ENCODE measurements at regions not wholly inside any gene's neighbourhood (a gene's known extent, or its start where the extent isn't known, plus 50 kb on each side); places are given as distances from the start of the nearest gene placed in this dataset.

GRCh38 chr11:15840966-15841365 is 515.4 kb downstream of the SOX6 start:
- Histone ChIP-seq H4K91ac (ENCODE audit: insufficient read length, low read depth, low read length) (no peak overlapping the region), H3K79me1 (ENCODE audit: insufficient read depth, low read depth, low read length, poor library complexity, severe bottlenecking) (no peaks in the 10 kb centered on the region), H2BK15ac (ENCODE audit: low read depth, low read length) (no peak overlapping the region), H3K4me2 (ENCODE audit: insufficient read depth, insufficient read length, low read length) (no peak overlapping the region), H3K56ac (ENCODE audit: insufficient read length, low read depth, low read length) (no peak overlapping the region), H3K9ac (ENCODE audit: extremely low read depth, insufficient read length, low read length) (no peak overlapping the region), H3K4ac (ENCODE audit: low read depth, low read length) (no peak overlapping the region), H3T11ph (ENCODE audit: low read length) (no peak overlapping the region), H3K27ac (ENCODE audit: insufficient read length, low read depth, low read length) (no peak overlapping the region), H2BK20ac (ENCODE audit: low read depth, low read length, poor library complexity, severe bottlenecking) (no peak overlapping the region), H3K18ac (ENCODE audit: insufficient read length, low read depth, low read length) (no peak overlapping the region), H4K5ac (ENCODE audit: insufficient read length, low read depth, low read length) (no peak overlapping the region), H3K4me1 (ENCODE audit: insufficient read depth, low read length) (no peaks in the 10 kb centered on the region; the same call in 1 of the 2 replicates), H3K23me2 (ENCODE audit: insufficient read length, low read depth, low read length, poor library complexity, severe bottlenecking) (no peaks in the 10 kb centered on the region), H2BK12ac (ENCODE audit: insufficient read length, low read depth, low read length) (no peak overlapping the region), H2AFZ (ENCODE audit: low read length) (no peak overlapping the region), H2BK120ac (ENCODE audit: low read depth, low read length, poor library complexity, severe bottlenecking) (no peak overlapping the region), H3K14ac (ENCODE audit: insufficient read depth, low read length) (no peak overlapping the region), H3K79me2 (ENCODE audit: insufficient read depth, low read length) (peaks cover 3% of the 10 kb centered on the region; the same call in 1 of the 2 replicates), H2AK5ac (ENCODE audit: insufficient read length, low read length) (no peak overlapping the region), H2BK5ac (ENCODE audit: insufficient read length, low read length) (no peak overlapping the region), H4K20me1 (ENCODE audit: control insufficient read depth, insufficient read depth, insufficient read length) (no peaks in the 10 kb centered on the region), H4K8ac (replicated peaks; ENCODE audit: insufficient read length, low read depth, low read length) (no peak overlapping the region), H3K9me3 (ENCODE audit: control insufficient read depth, low read depth, low read length) (no peaks in the 10 kb centered on the region), H3K23ac (ENCODE audit: insufficient read length, low read depth, low read length) (no peak overlapping the region), H3K27me3 (ENCODE audit: insufficient read depth, low read length) (no peaks in the 10 kb centered on the region)
- peaks cover 9% of the 10 kb centered on the region for H3K27me3 Mint-ChIP-seq (ENCODE audit: low read depth)
- no peak overlapping the region for H3K27ac Mint-ChIP-seq
- WGBS (ENCODE audit: extremely low coverage, insufficient read length, low lambda C conversion rate), result no CpG with 5 or more reads among the region's 2 CpGs
- no peak overlapping the region for H3K4me3 Mint-ChIP-seq
- TF ChIP-seq CTCF (conservative IDR thresholded peaks at IDR 0.05), result no peak
- no peaks in the 10 kb centered on the region for H3K9me3 Mint-ChIP-seq
- no peak for DNase-seq
- H3K4me1 Mint-ChIP-seq, result peaks cover 26 to 34% of the 10 kb centered on the region in 2 experiments
- no peaks in the 10 kb centered on the region for H3K36me3 Mint-ChIP-seq (ENCODE audit: insufficient read depth in 1 of 3, low read depth in 3 of 3)

Measured in H9 (cell line).